ENCODE measurements at regions not wholly inside any gene's neighbourhood (a gene's known extent, or its start where the extent isn't known, plus 50 kb on each side); places are given as distances from the start of the nearest gene placed in this dataset.

- Histone ChIP-seq H3K36me3 (no peaks in the 10 kb centered on the region), H3K27ac (peak overlapping the region in 1 of 2 donors; percentile 10), H3K4me1 (peaks cover 0 to 13% (median 10%) of the 10 kb centered on the region in 4 donors), H3K4me3 (peak overlapping the region; percentile 6 to 32), H3K27me3 (no peaks in the 10 kb centered on the region), H3K9me3 (no peaks in the 10 kb centered on the region)
- DNase-seq = no peak
- TF ChIP-seq CTCF (IDR thresholded peaks at IDR 0.05) = no peak
- intact Hi-C loops (cut with DNase I; ENCODE audit: low total_unique reads) = no loop called here
Measured at GRCh38 chr17:72053036-72053435, 67.8 kb upstream of the SOX9 start.

GRCh38 chr17:72053449-72053848, 67.4 kb upstream of the SOX9 start:
- H3K9me3 ChIP-seq = no peaks in the 10 kb centered on the region
- no peak for DNase-seq
- no peaks in the 10 kb centered on the region for H3K36me3 ChIP-seq
- TF ChIP-seq CTCF (IDR thresholded peaks at IDR 0.05) = no peak
- peak overlapping the region; percentile 6 to 32 for H3K4me3 ChIP-seq
- H3K27me3 ChIP-seq = no peaks in the 10 kb centered on the region
- intact Hi-C loops (cut with DNase I; ENCODE audit: low total_unique reads) = no loop called here
- H3K27ac ChIP-seq = peak overlapping the region in 1 of 2 donors; percentile 10
- peaks cover 0 to 13% (median 10%) of the 10 kb centered on the region in 4 donors for H3K4me1 ChIP-seq

GRCh38 chr17:72056155-72056554, 64.7 kb upstream of the SOX9 start:
- DNase-seq = no peak
- TF ChIP-seq CTCF (IDR thresholded peaks at IDR 0.05) = no peak
- intact Hi-C loops (cut with DNase I; ENCODE audit: low total_unique reads) = no loop called here
- peaks cover 0 to 13% (median 10%) of the 10 kb centered on the region in 4 donors for H3K4me1 ChIP-seq
- H3K36me3 ChIP-seq = no peaks in the 10 kb centered on the region
- no peaks in the 10 kb centered on the region for H3K9me3 ChIP-seq
- H3K4me3 ChIP-seq = no peak overlapping the region
- H3K27me3 ChIP-seq = no peaks in the 10 kb centered on the region
- H3K27ac ChIP-seq = no peak overlapping the region

GRCh38 chr17:72056727-72057290, 64.0 kb upstream of the SOX9 start:
- no peak for DNase-seq
- intact Hi-C loops (cut with DNase I; ENCODE audit: low total_unique reads) = no loop called here
- H3K4me1 ChIP-seq = peaks cover 0 to 13% (median 10%) of the 10 kb centered on the region in 4 donors
- TF ChIP-seq CTCF (IDR thresholded peaks at IDR 0.05) = no peak
- H3K4me3 ChIP-seq = no peak overlapping the region
- H3K9me3 ChIP-seq = no peaks in the 10 kb centered on the region
- no peaks in the 10 kb centered on the region for H3K27me3 ChIP-seq
- no peak overlapping the region for H3K27ac ChIP-seq
- no peaks in the 10 kb centered on the region for H3K36me3 ChIP-seq

GRCh38 chr17:72060084-72060483, 60.7 kb upstream of the SOX9 start:
- TF ChIP-seq CTCF (IDR thresholded peaks at IDR 0.05) = no peak
- no peaks in the 10 kb centered on the region for H3K27me3 ChIP-seq
- no peaks in the 10 kb centered on the region for H3K9me3 ChIP-seq
- H3K4me1 ChIP-seq = no peaks in the 10 kb centered on the region
- intact Hi-C loops (cut with DNase I; ENCODE audit: low total_unique reads) = no loop called here
- H3K27ac ChIP-seq = no peak overlapping the region
- H3K4me3 ChIP-seq = no peak overlapping the region
- H3K36me3 ChIP-seq = no peaks in the 10 kb centered on the region
- DNase-seq = no peak

GRCh38 chr17:72063262-72063661, 57.6 kb upstream of the SOX9 start:
- intact Hi-C loops (cut with DNase I; ENCODE audit: low total_unique reads) = no loop called here
- no peak for TF ChIP-seq CTCF (IDR thresholded peaks at IDR 0.05)
- H3K27ac ChIP-seq = no peak overlapping the region
- no peak overlapping the region for H3K4me3 ChIP-seq
- no peaks in the 10 kb centered on the region for H3K4me1 ChIP-seq
- DNase-seq = no peak
- H3K27me3 ChIP-seq = no peaks in the 10 kb centered on the region
- H3K36me3 ChIP-seq = no peaks in the 10 kb centered on the region
- no peaks in the 10 kb centered on the region for H3K9me3 ChIP-seq

Measured in tibial artery (tissue), 4 donors.